Calu3 (cell line): ENCODE measurements at regions not wholly inside any gene's neighbourhood (a gene's known extent, or its start where the extent isn't known, plus 50 kb on each side); places are given as distances from the start of the nearest gene placed in this dataset.

ENCODE experiments used
- BruUV-seq: library from RNA; stranded (reverse); fragments of 400-500 nt; replicated peaks from 2 replicates; lab custom pipeline; 2021; lab: Mats Ljungman, UMichigan
- CTCF ChIA-PET: fragments of 300-600 bp; sonication (Branson Sonifier 250); formaldehyde crosslinking; loops from one replicate; lab custom pipeline; 2022; ENCODE audit warnings: antibody characterized with exemption; lab: Charles Lee
- DNase-seq: peaks from one replicate; pipeline ENCODE4 v3.0.0; 2022
- H3K27ac Mint-ChIP-seq: one replicate; pipeline ENCODE4 v1.8.0; 2022; ENCODE audit warnings: mixed read lengths; ENCODE audit not compliant: unreplicated experiment
- H3K27me3 Mint-ChIP-seq: one replicate; pipeline ENCODE4 v1.8.0; 2022; ENCODE audit warnings: mixed read lengths; ENCODE audit not compliant: unreplicated experiment
- H3K36me3 Mint-ChIP-seq: one replicate; pipeline ENCODE4 v1.8.0; 2022; ENCODE audit warnings: mild to moderate bottlenecking, moderate library complexity, mixed read lengths; ENCODE audit not compliant: insufficient read depth, unreplicated experiment
- H3K4me1 Mint-ChIP-seq: one replicate; pipeline ENCODE4 v1.8.0; 2022; ENCODE audit warnings: mild to moderate bottlenecking, low read depth, mixed read lengths; ENCODE audit not compliant: unreplicated experiment
- H3K4me3 Mint-ChIP-seq: one replicate; pipeline ENCODE4 v1.8.0; 2022; ENCODE audit warnings: mild to moderate bottlenecking, low read depth, moderate library complexity, mixed read lengths; ENCODE audit not compliant: unreplicated experiment
- H3K9me3 Mint-ChIP-seq: one replicate; pipeline ENCODE4 v1.8.0; 2022; ENCODE audit warnings: low read depth, mixed read lengths; ENCODE audit not compliant: unreplicated experiment
- CTCF ChIP-seq: fragments of 200-600 bp; IDR thresholded peaks from one replicate; pipeline ENCODE4 v1.8.0; 2022; ENCODE audit warnings: antibody characterized with exemption; ENCODE audit not compliant: unreplicated experiment
- intact Hi-C: fragments of 100-400 bp; cut with micrococcal nuclease; formaldehyde crosslinking; loops from one replicate; pipeline ENCODE4 v1.10.0; 2022; ENCODE audit not compliant: unreplicated experiment

- CTCF ChIA-PET = no interaction called here
- H3K27me3 Mint-ChIP-seq = no peaks in the 10 kb centered on the region
- H3K36me3 Mint-ChIP-seq = no peaks in the 10 kb centered on the region
- no peak overlapping the region for H3K4me3 Mint-ChIP-seq
- BruUV-seq = no TSS peak
- H3K4me1 Mint-ChIP-seq = no peaks in the 10 kb centered on the region
- no peak overlapping the region for H3K27ac Mint-ChIP-seq
- intact Hi-C loops = no loop called here
- no peaks in the 10 kb centered on the region for H3K9me3 Mint-ChIP-seq
- no peak for DNase-seq
- no peak for TF ChIP-seq CTCF
These were observed 239.1 kb upstream of the MEIS2 start for GRCh38 chr15:37339437-37339836.

GRCh38 chr15:37339856-37340255 lies 239.5 kb upstream of the MEIS2 start:
- Mint-ChIP-seq H3K9me3 (no peaks in the 10 kb centered on the region), H3K27me3 (no peaks in the 10 kb centered on the region), H3K4me1 (no peaks in the 10 kb centered on the region), H3K4me3 (no peak overlapping the region), H3K27ac (no peak overlapping the region), H3K36me3 (no peaks in the 10 kb centered on the region)
- intact Hi-C loops = no loop called here
- BruUV-seq = no TSS peak
- CTCF ChIA-PET = no interaction called here
- no peak for TF ChIP-seq CTCF
- no peak for DNase-seq

GRCh38 chr15:37340438-37340837 lies 240.1 kb upstream of the MEIS2 start:
- intact Hi-C loops = no loop called here
- Mint-ChIP-seq H3K27me3 (no peaks in the 10 kb centered on the region), H3K27ac (no peak overlapping the region), H3K4me1 (no peaks in the 10 kb centered on the region), H3K36me3 (no peaks in the 10 kb centered on the region), H3K9me3 (no peaks in the 10 kb centered on the region), H3K4me3 (no peak overlapping the region)
- no peak for TF ChIP-seq CTCF
- no TSS peak for BruUV-seq
- DNase-seq = no peak
- CTCF ChIA-PET = no interaction called here

- no peak overlapping the region for H3K27ac Mint-ChIP-seq
- no peak for DNase-seq
- H3K27me3 Mint-ChIP-seq = no peaks in the 10 kb centered on the region
- CTCF ChIA-PET = interaction anchor here (0.6 kb wide), 1 partner anchor 564 kb away, joined by 4 read pairs; no protein-coding TSS in a partner anchor
- TF ChIP-seq CTCF = no peak
- intact Hi-C loops = no loop called here
- no peaks in the 10 kb centered on the region for H3K4me1 Mint-ChIP-seq
- BruUV-seq = no TSS peak
- H3K4me3 Mint-ChIP-seq = no peak overlapping the region
- H3K36me3 Mint-ChIP-seq = no peaks in the 10 kb centered on the region
- H3K9me3 Mint-ChIP-seq = no peaks in the 10 kb centered on the region
These were observed 258.9 kb upstream of the MEIS2 start for GRCh38 chr15:37359101-37359892.
